HG02852 (cell line): ENCODE measurements at regions not wholly inside any gene's neighbourhood (a gene's known extent, or its start where the extent isn't known, plus 50 kb on each side); places are given as distances from the start of the nearest gene placed in this dataset.
"Not testable (repeated sequence)": the region's sequence is repeated elsewhere in the genome, so short reads cannot be mapped to it uniquely, and the experiment has no call there.

Experiments
- ATAC-seq: cut with Tn5 transposase; IDR thresholded peaks from one replicate; pipeline ENCODE4 v1.9.1; 2021; ENCODE audit warnings: mild to moderate bottlenecking, moderate library complexity; ENCODE audit not compliant: unreplicated experiment

DNA sequence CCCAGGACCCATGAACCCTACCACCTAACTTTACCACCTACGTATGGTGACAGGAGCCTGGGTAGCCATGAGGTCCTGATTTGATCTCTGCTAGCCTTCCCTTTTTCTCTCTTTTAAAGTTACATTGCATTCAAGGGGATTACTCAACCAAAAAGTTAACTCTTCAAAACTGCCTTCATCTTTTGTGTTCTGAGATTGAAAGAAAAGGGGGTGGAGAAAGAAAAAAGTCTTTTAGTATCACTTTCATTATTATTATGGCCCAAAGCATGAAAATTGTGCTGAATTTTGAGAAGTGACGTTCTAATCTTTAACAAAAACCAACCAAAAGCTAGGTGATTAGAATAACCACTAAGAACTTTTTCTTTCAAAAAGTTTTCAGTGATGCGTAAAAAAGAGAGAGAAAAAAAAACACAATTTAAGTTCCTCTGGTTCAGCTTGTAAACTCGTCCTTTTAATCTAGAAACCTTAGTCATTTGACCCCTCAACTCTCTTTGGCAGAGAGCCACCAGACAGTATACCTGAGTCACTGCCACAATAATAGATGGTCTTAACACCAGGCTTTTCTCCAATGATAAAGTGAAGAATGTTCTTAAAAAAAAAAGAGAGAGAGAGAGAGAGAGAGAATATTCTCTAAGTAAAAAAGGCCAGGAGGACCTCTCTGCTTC is 347.4 kb upstream of the FGF13 start:
- peak; percentile 61 for ATAC-seq

DNA sequence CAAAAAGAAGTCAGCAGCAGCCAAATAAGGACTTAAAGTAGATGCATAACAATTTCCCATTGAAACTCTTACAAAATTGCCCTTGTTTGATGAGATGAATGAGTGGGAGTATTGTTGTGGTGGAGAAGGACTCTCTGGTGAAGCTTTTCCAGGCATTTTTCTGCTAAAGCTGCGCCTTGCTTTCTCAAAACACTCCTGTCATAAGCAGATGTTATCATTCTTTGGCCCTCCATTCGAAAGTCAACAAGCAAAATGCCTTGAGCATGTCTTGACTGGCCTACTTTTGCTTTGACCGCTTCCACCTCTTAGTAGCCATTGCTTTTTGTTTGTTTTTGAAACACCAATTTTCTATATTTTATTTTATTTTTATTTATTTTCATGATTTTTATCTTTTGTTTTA is 340.9 kb upstream of the FGF13 start:
- no peak for ATAC-seq

DNA sequence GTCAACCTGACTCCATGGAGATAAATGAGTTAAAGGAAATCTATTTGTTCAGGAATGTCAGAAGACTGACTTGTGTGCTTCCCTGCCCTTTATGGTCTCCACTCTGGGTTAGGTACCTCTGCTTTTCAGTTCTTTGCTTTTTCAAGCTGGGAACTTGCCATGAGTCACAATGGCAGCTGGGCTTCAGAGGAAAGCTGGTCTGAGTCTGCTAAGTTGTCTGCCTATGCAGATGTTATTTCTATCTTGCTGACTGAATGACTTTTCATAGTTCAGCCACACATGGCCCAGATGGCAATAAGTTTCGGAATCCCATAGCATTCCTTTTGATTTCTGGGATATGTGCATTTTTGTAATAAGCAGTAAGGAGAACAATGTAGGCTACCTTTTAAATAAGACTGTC is 337.9 kb upstream of the FGF13 start:
- ATAC-seq: no peak

DNA sequence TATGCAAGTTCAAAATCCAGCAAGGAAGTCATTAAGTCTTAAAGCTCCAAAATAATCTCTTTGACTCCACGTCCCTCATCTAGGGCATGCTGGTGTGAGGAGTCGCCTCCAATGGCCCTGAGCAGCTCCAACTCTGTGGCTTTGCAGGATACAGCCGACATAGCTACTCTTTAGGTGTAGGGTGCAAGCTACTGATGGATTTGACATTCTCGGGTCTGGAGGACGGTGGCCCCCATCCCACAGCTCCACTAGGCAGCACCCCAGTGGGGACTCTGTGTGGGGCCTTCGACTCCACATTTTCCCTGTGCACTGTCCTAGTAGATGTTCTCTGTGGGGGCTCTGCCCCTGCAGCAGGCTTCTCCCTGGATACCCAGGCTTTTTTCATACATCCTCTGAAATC is 333.2 kb upstream of the FGF13 start:
- ATAC-seq: no peak

DNA sequence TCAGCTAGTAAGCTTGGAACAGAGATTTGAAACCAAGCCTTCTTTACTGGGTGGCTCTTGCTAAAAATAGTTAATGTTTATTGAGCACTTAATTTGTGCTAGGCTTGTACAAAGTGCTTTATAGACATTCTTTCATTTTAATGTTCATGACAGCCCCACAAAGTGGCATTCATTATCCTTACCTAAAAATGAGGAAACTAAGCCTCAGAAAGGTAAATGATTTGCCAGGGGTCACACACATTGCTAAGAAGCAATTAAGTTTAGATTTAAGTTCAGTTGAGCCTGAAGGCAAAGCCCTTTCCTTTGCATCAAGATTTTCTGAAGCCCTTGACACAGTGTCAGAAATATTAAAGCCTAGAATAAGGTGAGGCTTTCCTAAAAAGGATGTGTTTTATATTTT is 327.5 kb upstream of the FGF13 start:
- ATAC-seq: no peak

DNA sequence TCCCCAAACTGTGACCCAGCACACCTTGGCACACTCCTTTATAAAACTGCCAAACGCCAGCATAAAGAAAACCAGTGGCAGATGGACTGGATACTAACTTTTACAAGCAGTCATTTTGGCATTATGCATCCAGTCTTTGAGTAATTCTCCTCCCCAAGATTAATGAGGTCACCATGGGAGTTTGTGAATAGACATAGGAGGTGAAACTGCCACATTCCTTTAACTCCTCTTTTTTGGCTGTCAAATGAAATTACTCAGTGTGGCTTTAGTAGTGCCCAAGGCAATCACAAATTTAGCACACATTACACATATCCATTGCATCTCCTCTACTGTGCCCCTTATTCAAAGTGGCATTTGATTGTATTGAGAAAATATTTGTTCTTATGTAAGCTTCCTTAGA is 315.3 kb upstream of the FGF13 start:
- ATAC-seq: no peak

DNA sequence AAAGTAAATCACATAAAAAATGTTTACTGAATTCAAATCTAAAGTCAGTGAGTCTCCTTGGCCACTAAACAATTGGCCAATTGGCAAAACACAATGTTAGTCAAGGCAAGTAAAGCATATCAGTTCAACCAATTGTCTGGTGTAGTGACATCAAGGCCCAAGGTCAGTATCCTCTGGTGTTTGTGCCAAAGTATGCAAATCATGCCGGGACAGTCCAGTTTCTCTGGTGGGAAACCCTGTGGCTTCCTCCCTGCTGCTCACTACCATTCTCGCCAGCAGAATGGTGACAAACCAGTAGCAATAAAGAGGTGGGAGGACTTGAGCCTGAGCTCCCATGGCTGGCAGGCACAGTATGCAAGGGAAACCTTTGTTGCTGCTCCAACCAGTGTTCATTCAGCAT is 314.9 kb upstream of the FGF13 start:
- ATAC-seq: no peak

DNA sequence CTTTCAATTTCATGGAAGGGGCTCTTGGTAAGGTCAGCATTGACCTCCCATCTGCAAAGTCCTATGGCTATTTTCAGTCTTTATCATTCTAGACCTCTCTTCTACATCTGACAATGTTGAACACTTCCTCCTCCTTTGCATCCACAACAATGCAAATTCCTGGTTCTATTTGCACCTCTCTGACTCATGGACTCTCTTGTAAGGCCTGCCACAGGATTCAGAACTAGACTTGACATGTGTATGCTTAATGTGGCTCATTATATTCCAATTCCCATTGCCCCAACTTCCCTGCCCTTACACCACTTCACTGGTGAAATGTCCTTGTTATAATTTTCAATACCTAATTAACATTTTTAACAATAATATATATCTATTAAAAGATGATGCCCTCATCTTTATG is 314.3 kb upstream of the FGF13 start:
- no peak for ATAC-seq

DNA sequence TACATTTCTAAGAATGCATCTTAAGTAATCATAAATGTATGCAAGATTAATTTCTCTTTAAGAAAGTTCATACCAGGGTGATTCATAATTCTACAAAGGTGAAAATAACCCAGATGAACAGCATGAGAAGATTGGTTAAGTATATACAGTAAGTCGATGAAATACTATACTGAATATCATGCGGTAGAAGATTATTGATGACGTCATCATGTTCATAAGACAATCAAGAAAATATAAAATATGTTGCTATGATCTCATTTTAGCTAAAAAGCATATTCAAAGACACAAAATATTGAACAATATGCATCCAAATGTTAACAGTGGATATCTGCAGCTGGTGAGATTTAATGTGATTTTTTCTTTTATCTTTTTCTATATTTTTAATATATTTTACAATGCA is 312.0 kb upstream of the FGF13 start:
- ATAC-seq: no peak

DNA sequence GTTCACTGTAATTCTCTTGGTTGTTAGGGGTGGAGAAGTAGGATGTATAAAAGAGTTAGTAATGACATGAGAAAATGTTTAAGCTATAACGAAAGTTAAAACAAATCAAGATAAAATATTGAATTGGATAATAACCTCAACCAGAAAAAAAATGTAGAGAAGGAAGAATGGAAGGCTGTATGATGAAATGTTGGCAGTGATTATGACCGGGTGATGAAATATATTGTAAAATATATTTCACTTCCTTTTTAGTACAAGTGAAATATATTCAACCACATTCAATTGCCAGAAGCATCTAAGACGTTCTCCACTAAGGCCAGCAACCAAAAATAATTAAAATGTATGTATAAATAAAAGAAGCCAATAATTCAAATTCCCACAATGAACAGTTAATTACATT is 309.3 kb upstream of the FGF13 start:
- no peak for ATAC-seq

DNA sequence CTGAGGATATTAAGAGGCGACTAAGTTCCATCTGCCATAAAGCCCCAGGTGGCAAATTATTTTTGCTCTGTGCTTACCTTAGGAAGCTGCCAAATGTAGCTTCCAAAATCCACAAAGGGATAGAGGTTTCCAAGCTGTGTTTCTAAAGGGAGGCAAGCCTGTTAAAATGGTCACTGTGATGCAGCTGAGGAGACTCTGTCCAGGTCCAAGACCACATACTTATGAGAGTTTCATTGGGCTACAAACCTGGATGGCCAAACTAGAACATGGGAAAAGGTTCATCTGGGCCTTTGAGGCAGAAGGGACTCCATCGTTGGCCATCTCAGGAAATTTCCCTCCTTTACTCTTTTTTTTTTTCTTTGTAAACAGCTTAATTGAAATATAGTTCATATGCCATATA is 306.9 kb upstream of the FGF13 start:
- no peak for ATAC-seq

DNA sequence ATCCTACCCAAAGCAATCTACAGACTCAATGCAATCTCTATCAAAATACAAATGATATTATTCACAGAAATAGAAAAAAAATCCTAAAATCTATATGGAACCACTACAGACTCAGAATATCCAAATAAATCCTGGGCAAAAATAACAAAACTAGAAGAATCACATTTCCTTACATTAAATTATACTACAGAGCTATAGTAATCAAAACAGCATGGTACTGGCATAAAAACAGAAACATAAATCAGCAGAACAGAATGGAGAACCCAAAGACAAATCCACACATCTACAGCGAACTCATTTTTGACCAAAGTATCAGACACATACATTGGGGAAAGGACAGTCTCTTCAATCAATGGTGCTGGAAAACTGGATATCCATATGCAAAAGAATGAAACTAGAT is 304.1 kb upstream of the FGF13 start:
- ATAC-seq: no peak

DNA sequence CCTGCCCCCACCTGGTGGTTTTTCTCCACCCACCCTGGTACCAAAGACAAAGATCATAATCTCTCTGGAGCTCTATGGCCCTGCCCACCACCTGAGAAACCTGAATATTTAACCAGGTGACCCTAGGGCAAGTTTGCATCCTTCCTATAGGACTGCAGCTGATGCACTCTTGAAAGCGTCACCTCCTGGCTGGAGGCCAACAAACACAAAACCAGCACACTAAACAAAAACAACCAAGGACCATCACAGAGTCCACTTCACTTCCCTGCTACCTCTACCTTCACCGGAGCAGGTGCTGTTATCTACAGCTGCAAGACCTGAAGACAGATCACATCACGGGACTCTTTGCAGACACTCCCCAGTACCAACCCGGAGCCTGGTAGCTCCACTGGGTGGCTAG is 296.7 kb upstream of the FGF13 start:
- ATAC-seq: no peak

DNA sequence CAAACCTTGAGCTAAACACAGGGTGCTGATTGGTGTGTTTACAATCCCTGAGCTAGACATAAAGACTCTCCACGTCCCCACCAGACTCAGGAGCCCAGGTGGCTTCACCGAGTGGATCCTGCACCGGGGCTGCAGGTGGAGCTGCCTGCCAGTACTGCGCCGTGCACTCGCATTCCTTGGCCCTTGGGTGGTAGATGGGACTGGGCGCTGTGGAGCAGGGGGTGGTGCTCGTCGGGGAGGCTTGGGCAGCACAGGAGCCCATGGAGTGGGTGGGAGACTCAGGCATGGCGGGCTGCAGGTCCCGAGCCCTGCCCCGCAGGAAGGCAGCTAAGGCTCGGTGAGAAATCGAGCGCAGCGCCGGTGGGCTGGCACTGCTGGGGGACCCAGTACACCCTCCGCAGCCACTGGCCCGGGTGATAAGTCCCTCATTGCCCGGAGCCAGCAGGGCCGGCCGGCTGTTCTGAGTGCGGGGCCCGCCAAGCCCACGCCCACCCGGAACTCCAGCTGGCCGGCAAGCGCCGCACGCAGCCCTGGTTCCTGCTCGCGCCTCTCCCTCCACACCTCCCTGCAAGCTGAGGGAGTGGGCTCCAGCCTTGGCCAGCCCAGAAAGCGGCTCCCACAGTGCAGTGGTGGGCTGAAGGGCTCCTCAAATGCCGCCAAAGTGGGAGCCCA is 292.5 kb upstream of the FGF13 start:
- not testable (repeated sequence) for ATAC-seq

DNA sequence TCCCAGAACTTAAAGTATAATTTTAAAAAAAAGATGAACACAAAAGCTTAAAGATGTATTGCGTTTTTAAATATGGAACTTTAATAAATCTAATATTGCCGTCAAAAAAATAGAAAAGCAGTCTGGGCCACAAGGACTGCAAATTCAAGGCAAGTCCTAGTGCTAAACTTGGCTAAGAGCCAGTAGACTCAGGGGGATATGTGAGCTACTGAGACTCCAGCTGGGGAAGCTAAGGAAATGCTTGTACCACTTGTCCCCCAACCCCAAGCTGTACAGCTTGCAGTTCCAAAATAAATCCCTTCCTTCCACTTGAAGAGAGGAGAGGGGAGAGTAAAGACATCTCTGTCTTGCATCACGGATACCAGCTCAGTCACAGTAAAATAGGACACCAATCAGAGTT is 290.8 kb upstream of the FGF13 start:
- ATAC-seq: no peak

DNA sequence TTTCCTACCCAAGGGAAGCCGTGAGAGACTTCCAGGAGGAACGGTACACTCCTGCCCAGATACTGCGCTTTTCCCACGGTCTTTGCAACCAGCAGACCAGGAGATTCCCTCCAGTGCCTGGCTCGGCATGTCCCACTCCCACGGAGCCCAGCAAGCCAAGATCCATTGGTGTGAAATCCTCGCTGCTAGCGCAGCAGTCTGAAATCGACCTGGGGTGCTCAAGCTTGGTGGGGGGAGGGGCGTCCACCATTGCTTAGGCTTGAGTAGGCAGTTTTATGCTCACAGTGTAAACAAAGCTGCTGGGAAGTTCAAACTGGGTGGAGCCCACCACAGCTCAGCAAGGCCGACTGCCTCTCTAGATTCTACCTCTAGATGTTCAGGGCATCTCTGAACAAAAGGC is 284.8 kb upstream of the FGF13 start:
- ATAC-seq: no peak

DNA sequence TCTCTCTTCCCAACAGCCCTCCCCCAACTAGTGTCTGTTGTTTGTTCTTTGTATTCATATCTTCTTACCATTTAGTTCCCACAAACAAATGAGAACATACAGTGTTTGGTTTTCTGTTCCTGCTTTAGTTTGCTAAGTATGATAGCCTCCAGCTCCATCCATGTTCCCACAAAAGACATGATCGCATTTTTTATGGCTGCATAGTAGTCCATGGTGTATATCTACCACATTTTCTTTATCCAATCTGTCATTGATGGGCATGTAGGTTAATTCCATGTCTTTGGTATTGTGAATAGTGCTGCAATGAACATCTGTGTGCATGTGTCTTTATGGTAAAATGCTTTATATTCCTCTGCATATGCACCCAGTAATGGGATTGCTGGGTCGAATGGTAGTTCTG is 283.9 kb upstream of the FGF13 start:
- no peak for ATAC-seq

DNA sequence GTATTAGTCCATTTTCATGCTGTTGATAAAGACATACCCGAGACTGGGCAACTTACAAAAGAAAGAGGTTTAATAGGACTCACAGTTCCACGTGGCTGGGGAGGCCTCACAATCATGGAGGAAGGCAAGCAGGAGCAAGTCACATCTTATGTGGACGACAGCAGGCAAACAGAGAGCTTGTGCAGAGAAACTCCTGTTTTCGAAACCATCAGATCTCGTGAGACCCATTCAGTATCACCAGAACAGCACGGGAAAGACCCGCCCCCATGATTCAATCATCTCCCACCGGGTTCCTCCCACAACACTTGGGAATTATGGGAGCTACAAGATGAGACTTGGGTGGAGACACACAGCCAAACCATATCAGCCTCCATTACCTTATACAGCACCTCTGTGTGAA is 278.9 kb upstream of the FGF13 start:
- not testable (repeated sequence) for ATAC-seq

DNA sequence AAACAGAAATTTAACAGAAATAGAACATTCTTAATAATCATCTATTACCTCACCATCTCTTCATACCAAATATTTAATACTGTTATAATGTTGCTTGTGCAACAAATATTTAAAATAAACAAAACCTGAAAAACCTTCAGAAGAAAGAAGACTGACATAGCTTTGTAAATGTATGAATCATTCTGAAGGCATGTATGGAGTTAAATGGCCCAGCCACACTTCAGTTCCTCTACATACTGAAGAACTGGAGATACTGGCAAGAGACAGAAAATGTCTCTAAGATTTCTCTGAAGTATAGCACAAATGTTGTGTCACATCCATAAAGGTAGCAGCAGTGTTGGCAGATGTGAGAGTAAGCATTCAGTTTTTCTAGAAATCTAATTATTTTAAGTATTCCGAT is 275.3 kb upstream of the FGF13 start:
- no peak for ATAC-seq

DNA sequence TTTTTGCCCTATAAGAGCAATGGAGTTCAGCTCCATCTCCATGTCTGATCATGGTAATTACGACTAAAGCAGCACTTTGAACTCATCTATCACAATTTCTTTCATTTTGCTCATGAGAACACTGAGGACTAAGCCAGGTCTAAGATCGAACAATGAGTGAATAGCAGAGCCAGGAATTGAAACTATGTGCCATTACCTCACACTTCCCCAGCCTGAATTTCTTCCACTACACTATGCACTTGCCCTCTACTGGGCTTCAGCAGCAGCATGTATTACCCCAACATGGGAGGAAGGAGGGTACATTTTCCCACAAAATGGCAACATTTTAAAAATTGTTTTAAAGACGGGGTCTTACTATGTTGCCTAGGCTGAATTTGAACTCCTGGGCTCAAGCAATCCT is 274.7 kb upstream of the FGF13 start:
- ATAC-seq: no peak

DNA sequence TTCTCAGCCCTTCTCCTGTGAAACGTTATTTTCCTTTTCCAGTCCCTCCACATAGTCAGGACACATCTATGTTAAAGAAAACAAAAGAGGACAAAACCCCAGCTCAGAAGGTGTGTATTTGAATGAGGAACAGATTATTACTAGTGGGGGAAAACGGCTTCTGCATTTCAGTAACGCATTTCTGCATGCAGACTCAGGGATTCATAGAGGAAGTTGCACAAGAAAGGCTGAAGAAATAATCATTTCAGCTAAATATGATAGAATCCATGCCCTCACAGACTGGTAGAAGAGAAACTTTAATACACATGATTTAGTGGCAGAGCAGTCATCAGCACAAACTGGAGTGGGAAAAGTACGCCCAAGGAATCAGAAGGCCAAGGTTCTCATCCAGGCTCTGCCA is 270.8 kb upstream of the FGF13 start:
- no peak for ATAC-seq

DNA sequence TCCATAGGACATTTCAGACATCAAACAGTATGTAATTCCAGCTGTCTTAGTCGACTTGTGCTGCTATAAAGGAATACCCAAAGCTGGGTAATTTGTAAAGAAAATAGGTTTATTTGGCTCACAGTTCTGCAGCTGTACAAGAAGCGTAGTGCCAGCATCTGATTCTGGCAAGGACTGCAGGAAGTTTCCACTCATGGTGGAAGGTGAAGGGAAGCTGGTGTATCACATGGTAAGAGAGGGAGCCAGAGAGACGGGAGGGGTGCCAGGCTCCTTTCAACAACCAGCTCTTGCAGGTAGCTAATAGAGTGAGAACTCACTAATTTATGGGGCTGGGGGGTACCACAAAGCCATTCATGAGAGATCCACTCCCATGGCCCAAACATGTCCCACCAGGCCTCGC is 253.0 kb upstream of the FGF13 start:
- no peak for ATAC-seq

DNA sequence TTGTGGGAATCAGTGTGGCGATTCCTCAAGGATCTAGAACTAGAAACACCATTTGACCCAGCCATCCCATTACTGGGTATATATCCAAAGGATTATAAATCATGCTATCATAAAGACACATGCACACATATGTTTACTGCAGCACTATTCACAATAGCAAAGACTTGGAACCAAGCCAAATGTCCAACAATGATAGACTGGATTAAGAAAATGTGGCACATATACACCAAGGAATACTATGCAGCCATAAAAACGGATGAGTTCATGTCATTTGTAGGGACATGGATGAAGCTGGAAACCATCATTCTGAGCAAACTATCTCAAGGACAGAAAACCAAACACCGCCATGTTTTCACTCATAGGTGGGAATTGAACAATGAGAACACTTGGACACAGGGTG is 250.9 kb upstream of the FGF13 start:
- ATAC-seq: not testable (repeated sequence)
